ENCODE measurements at regions not wholly inside any gene's neighbourhood (a gene's known extent, or its start where the extent isn't known, plus 50 kb on each side); places are given as distances from the start of the nearest gene placed in this dataset.

DNA sequence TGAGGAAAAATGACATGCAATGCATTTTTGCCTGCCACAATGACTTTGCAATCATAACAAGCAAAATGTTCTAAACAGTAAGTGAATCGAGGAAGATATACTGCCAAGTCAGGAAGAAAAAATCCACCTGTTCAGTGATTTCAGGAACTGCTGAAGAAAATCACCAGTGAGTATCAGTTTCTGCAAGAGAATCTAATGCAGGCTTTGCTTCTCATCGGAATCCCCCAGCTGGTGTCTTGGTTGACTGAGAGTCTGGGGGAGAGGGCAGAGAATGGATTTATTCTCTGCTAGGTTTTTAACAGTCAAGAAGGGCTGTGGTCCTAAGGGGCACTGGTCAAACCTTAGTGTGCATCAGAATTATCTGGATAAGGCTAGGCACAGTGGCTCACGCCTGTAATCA, 363.4 kb downstream of the CDH26 start:
- BruUV-seq (replicated peaks) = no TSS peak
- ATAC-seq (no peak), DNase-seq (ENCODE audit: low read depth, low spot score) (no peak)
- Histone ChIP-seq H3K27ac (ENCODE audit: low read length) (no peak overlapping the region), H3K4me1 (ENCODE audit: control insufficient read depth, insufficient read depth, low read length) (no peaks in the 10 kb centered on the region), H3K4me3 (ENCODE audit: low read depth in 2 of 2, low read length in 2 of 2) (no peak overlapping the region), H3K27me3 (ENCODE audit: control insufficient read depth, insufficient read depth, low read length) (no peaks in the 10 kb centered on the region), H3K9me3 (ENCODE audit: control insufficient read depth, insufficient read depth, low read depth, low read length) (no peaks in the 10 kb centered on the region), H3K36me3 (ENCODE audit: control insufficient read depth, insufficient read depth, low read length) (no peaks in the 10 kb centered on the region)
- TF ChIP-seq, protein P1, sequence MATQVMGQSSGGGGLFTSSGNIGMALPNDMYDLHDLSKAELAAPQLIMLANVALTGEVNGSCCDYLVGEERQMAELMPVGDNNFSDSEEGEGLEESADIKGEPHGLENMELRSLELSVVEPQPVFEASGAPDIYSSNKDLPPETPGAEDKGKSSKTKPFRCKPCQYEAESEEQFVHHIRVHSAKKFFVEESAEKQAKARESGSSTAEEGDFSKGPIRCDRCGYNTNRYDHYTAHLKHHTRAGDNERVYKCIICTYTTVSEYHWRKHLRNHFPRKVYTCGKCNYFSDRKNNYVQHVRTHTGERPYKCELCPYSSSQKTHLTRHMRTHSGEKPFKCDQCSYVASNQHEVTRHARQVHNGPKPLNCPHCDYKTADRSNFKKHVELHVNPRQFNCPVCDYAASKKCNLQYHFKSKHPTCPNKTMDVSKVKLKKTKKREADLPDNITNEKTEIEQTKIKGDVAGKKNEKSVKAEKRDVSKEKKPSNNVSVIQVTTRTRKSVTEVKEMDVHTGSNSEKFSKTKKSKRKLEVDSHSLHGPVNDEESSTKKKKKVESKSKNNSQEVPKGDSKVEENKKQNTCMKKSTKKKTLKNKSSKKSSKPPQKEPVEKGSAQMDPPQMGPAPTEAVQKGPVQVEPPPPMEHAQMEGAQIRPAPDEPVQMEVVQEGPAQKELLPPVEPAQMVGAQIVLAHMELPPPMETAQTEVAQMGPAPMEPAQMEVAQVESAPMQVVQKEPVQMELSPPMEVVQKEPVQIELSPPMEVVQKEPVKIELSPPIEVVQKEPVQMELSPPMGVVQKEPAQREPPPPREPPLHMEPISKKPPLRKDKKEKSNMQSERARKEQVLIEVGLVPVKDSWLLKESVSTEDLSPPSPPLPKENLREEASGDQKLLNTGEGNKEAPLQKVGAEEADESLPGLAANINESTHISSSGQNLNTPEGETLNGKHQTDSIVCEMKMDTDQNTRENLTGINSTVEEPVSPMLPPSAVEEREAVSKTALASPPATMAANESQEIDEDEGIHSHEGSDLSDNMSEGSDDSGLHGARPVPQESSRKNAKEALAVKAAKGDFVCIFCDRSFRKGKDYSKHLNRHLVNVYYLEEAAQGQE (IDR thresholded peaks at IDR 0.05; ENCODE audit: insufficient read depth in 1 of 2, low read depth in 2 of 2, low read length in 1 of 2) = no peak
- TF ChIP-seq, protein P2, sequence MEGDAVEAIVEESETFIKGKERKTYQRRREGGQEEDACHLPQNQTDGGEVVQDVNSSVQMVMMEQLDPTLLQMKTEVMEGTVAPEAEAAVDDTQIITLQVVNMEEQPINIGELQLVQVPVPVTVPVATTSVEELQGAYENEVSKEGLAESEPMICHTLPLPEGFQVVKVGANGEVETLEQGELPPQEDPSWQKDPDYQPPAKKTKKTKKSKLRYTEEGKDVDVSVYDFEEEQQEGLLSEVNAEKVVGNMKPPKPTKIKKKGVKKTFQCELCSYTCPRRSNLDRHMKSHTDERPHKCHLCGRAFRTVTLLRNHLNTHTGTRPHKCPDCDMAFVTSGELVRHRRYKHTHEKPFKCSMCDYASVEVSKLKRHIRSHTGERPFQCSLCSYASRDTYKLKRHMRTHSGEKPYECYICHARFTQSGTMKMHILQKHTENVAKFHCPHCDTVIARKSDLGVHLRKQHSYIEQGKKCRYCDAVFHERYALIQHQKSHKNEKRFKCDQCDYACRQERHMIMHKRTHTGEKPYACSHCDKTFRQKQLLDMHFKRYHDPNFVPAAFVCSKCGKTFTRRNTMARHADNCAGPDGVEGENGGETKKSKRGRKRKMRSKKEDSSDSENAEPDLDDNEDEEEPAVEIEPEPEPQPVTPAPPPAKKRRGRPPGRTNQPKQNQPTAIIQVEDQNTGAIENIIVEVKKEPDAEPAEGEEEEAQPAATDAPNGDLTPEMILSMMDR (IDR thresholded peaks at IDR 0.05) = no peak
- TF ChIP-seq SIN3A (IDR thresholded peaks at IDR 0.05; ENCODE audit: borderline replicate concordance, insufficient read depth, low read depth, low read length) = no peak
- TF ChIP-seq POLR2AphosphoS5 (IDR thresholded peaks at IDR 0.05; ENCODE audit: low read depth, low read length) = no peak
- no peak for TF ChIP-seq TCF7L2 (IDR thresholded peaks at IDR 0.05; ENCODE audit: low read depth, low read length)
- in situ Hi-C loops (cut with HindIII; ENCODE audit: low pct_unique_long_range_greater_than_20kb, low sequenced_read_pairs) = no loop called here
- ChIA-PET CTCF (no interaction called here), POLR2A (no interaction called here)
- intact Hi-C loops (cut with micrococcal nuclease; ENCODE audit: unreplicated experiment) = no loop called here

DNA sequence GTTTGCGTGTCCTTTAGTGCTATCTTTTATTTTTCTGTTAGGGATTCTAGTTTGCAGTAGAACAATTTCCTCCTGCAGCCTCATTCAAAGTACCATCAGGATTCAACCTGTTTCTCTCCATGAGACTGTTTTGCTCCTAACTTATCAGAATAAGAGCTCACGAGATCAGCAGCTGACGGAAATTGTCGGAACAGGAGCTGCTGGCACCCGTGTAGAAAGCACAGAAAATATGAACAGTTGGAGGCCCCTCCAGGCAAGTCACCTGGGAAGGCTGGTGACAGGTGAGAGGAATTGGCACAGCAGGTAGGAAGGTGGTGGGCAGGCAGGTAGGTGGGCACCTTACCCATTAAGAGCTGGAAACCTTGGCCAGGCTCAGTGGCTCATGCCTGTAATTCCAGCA, 368.6 kb downstream of the CDH26 start:
- ChIA-PET POLR2A (no interaction called here), CTCF (no interaction called here)
- H3K36me3 ChIP-seq (ENCODE audit: control insufficient read depth, insufficient read depth, low read length) = no peaks in the 10 kb centered on the region
- in situ Hi-C loops (cut with HindIII; ENCODE audit: low pct_unique_long_range_greater_than_20kb, low sequenced_read_pairs) = no loop called here
- intact Hi-C loops (cut with micrococcal nuclease; ENCODE audit: unreplicated experiment) = no loop called here
- no peaks in the 10 kb centered on the region for H3K27me3 ChIP-seq (ENCODE audit: control insufficient read depth, insufficient read depth, low read length)
- H3K9me3 ChIP-seq (ENCODE audit: control insufficient read depth, insufficient read depth, low read depth, low read length) = no peaks in the 10 kb centered on the region
- no TSS peak for BruUV-seq (replicated peaks)
- H3K27ac ChIP-seq (ENCODE audit: low read length) = no peak overlapping the region
- ATAC-seq (no peak), DNase-seq (ENCODE audit: low read depth, low spot score) (no peak)
- H3K4me3 ChIP-seq (ENCODE audit: low read depth in 2 of 2, low read length in 2 of 2) = no peak overlapping the region
- no peak for TF ChIP-seq SIN3A (IDR thresholded peaks at IDR 0.05; ENCODE audit: borderline replicate concordance, insufficient read depth, low read depth, low read length)
- TF ChIP-seq, protein P1 (IDR thresholded peaks at IDR 0.05; ENCODE audit: insufficient read depth in 1 of 2, low read depth in 2 of 2, low read length in 1 of 2) = no peak
- TF ChIP-seq TCF7L2 (IDR thresholded peaks at IDR 0.05; ENCODE audit: low read depth, low read length) = no peak
- TF ChIP-seq POLR2AphosphoS5 (IDR thresholded peaks at IDR 0.05; ENCODE audit: low read depth, low read length) = no peak
- TF ChIP-seq, protein P2 (IDR thresholded peaks at IDR 0.05) = no peak
- no peaks in the 10 kb centered on the region for H3K4me1 ChIP-seq (ENCODE audit: control insufficient read depth, insufficient read depth, low read length)

Measured in Panc1 (cell line).